Right forelimb (tissue), 1 donor: ENCODE measurements at regions not wholly inside any gene's neighbourhood (a gene's known extent, or its start where the extent isn't known, plus 50 kb on each side); places are given as distances from the start of the nearest gene placed in this dataset.
"Not testable (repeated sequence)": the region's sequence is repeated elsewhere in the genome, so short reads cannot be mapped to it uniquely, and the experiment has no call there.

Source experiments
- DNase-seq: peaks from one replicate; pipeline ENCODE4 v3.0.0-alpha.2; 2018

DNA sequence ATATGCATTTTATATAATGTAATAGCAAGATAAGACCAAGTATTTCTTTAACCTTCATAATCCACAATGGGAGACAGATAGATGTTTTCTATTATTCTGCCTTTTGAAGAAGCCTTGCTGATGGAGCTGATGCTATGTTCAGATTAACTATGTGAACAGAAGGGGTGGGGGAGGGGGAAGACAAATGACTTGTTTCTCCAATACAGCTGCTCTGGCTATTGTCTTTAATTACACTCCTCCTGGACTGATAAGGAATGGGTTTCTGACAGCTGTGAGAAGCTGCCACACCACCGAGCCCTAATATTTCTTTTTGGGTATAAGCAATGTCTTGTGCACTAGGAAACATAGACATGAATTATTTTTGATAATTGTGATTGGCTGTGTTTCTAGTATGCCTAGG lies 62.0 kb downstream of the CAVIN4 start:
- DNase-seq: no peak

DNA sequence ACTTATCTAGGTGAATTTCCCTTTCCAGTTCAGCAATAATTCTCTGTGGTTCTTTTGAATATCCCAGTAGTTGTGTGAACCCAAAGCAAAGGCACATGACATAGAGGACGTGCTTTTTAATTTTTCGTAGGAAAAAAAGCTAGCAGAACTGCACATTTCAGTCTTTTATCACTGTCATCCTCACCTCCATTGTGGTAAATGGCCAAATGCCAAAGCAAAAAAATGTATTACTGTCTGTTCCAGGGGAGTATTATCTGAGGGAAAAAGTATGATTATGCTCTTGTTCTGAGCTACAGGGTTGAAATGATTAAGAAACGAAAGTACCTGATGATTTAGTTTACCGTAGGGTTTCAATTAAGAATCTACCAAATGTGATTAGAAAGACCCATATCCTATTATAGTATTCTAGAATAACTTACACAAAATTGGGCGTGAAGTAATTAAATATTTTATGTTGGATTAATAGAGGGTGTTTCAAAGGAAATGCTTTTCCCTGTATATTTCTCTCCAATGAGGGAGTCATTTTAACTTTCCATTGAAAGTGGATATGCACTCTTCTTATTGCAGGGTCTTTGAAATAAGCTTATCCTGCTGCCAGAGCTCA lies 62.7 kb downstream of the CAVIN4 start:
- DNase-seq: no peak

DNA sequence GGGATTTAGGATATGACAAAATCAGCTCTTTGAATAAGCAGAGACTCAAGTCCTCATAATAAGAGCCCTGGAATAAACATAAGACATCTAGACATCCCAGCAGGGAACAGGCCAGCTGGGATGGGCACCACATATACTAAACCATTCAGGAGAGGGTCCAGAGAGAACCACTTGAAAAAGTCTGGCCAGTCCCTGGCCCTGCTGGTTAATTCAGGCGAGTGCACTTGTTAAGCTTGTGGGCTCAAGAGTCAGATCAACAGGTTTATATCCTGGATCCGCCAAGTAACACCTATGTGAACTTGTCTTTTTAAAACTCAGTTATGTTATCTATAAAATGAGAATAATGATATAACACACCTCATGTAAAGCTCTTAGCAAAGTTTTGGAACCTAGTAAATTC lies 63.3 kb downstream of the CAVIN4 start:
- no peak for DNase-seq

DNA sequence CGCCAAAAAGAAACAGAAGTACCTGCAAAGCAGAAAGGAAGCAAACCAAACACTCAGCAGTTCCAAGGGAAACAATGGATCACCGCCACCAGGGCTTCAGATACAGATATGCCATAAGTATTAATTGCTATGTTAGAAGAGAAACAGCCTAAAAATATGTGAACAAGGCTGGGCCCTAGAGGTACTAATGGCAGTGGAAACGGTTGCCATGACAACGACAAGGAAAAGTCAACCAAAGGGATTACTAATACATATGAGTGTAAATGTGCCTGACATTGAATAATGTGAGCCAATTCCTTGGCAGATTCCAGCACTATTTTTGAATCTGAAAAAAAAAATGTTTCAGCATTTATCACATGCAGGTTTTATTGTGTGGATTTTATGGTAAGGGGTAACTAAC lies 75.0 kb downstream of the CAVIN4 start:
- no peak for DNase-seq

DNA sequence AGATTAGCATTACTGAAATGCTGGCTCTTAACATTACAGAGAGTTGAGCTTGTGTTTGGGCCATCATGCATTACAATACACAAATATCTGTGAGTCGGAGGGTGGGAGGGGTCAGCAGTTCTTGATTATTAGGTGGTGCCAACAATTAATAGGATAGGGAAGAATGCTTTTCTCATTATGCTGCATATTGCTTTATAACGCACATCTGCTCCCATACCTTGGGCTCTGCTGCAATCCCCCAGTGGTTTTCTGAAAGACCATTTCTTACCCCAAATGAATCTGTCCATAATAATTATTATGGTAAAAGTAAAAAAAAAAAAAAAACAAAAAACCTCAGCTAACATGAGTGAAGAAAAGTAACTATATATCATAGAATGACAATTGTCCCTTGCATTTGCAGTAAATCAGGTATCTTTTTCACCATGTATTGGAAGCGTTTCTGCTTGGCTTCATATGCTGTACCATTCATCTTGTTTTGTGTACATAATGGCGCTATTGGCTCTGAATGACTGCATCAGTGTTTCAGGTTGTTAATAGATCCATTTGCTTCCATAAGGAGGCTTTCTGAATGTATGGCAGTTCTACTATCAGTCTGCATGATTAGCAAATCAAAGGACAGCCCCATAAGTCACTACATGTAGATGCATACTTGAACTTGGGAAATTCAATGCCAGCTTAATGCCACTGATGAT lies 75.9 kb downstream of the CAVIN4 start:
- DNase-seq: no peak

DNA sequence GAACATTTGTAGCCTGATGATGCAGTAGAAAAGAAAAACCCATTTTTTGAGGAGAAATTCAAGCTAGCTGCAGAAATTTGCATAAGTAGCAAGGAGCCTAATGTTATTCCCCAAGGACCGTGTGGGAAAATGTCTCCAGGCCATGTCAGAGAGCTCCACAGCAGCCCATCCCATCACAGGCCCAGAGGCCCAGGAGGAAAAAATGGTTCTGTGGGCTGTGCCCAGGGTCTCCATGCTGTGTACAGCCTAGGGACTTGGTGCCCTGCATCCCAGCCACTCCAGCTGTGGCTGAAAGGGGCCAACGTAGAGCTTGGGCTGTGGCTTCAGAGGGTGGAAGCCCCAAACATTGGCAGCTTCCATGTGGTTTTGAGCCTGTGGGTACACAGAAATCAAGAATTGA lies 79.0 kb downstream of the CAVIN4 start:
- not testable (repeated sequence) for DNase-seq

DNA sequence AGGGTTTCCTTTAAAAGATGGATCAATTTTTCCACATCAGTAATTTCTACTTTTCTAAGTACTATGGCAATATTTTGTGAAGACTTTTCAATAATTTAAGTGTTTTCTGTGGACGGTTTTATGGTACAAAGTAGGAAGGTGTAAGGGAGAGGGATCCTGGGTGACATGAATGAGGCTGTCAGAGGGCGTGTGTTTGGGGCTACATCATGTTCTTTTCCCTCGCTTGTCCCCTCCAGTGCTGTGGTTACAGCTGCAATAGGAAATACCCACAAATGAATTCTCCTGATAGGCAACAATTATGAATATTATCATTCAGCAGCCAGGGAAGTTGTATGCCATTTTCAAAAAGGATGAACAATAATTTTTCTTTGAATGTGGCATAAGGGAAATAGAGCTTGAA lies 83.8 kb downstream of the CAVIN4 start:
- no peak for DNase-seq

DNA sequence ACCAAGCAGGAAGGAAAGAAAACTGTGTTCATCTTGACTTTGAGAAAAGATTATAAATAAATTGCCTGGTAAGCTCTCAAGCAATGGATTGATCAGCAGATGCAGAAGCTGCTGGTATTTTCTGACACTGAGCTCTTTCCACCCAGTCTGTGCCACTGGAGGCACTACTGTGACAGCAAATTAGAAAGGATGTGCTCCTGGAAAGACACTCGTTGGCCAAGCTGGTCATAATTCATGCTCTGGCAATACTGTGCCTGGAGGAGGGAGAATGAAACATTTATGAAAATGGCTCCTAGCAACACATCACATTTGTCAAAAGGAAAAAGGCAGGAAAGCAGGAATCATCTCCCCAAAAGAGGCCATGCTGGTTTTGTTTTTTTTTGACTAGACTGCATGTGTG lies 84.2 kb downstream of the CAVIN4 start:
- DNase-seq: no peak

DNA sequence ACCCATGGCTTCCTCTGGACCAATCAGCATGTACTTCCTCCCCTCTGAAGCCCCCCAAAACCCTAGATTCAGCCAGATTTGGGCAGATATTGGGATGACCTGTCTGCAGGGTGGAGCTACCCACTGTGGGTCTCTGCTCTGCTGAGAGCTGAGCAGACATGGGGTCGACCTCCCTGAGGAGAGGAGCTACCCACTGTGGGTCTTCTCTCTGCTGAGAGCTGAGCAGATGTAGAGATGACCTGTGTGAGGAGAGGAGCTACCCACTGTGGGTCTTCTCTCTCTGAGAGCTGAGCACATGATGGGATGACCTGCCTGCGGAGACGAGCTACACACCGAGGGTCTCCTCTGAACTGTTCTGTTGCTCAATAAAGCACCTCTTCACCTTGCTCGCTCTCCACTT lies 89.6 kb downstream of the CAVIN4 start:
- DNase-seq: no peak

DNA sequence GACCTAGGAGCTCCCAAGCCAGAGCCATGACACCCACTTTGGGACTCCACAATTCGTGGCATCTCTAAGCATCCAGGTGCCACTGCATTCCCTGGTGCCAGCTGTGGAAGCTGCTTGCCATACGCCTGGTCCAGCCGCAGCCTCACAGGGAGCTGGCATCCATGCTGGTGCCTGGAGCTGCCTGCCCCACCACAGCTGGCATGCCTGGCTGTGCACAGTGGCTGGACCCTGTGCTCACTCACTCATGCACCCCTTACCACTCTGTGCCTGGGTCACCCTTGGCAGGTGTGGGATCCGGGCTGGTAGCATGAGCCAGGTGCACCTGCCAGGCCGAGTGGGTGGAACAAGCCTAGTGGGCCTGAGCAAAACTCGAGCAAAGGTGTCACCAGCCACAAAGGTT lies 90.1 kb downstream of the CAVIN4 start:
- no peak for DNase-seq

DNA sequence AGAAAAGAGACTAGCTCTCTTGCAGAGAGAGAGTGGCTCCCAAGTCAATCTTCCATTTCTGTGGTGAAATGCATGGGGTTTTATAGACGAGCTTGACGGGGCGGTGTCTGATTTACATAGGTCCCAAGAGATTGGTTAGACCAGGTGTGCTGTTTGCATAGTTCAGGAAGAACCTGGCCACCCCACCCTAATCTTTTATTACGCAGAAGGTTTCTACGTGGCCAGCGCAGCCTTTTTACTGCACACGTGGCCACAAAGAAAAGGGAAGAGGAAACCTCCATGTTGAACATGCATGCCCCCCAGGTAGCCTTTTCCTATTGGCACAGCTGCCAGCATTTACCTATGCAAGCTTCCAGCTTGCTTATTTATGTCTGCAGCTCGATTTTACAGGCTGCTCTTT lies 92.1 kb downstream of the CAVIN4 start:
- DNase-seq: no peak

DNA sequence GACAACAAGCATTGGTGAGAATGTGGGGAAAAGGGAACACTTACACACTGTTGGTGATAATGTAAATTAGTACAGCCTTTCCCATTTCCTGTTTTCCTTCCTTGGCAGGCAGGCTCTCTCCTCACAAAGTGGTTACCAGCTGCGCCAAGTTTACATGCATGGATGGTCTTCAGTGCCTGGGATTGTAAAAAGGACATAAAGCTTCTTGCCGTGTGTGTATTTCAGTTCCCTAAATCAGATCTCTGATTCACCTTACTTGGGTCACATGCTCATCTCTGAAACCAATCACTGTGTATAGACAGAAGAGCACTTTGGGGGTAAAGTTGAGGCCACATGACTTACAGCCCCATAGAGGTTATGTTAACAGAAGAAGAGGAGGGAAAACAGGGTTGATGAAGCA lies 92.8 kb downstream of the CAVIN4 start:
- DNase-seq: no peak

DNA sequence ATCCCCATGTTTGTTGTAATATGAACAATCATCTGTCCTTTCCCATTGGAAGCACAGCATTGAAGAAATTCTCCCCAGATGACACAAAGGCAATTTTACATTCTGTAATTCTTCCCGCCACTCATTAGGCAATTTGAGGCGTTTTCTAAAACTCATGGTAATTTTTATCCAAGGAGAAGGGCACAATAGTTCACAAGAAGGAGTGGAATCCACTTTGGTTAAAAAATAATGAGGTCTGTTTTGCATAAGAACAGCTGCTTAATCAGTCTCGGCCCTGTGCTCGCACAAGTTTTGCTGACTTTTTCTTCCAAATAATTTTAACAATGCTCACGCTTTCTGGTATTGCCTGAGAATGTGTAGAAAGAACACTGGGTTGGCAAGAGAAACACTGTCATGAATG lies 94.0 kb downstream of the CAVIN4 start:
- DNase-seq: no peak

DNA sequence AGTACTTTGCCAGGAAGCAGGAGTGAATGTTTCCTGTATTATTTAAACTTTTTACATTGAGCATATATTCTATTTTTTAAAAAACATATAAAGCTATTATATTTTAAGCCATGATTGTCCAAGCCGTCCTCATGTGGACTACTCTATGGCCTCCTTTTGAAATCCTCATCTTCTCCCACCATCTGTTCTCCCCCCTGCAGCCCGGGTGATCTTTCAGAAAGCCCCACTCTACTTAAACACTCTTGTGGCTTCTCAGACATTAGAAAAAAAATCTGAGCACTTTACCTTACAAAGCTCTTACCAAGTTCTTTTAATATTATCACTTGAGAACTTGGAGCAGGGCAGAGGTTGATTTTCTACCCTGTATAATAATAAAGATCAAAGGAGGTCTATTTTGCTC lies 95.4 kb downstream of the CAVIN4 start:
- DNase-seq: no peak

DNA sequence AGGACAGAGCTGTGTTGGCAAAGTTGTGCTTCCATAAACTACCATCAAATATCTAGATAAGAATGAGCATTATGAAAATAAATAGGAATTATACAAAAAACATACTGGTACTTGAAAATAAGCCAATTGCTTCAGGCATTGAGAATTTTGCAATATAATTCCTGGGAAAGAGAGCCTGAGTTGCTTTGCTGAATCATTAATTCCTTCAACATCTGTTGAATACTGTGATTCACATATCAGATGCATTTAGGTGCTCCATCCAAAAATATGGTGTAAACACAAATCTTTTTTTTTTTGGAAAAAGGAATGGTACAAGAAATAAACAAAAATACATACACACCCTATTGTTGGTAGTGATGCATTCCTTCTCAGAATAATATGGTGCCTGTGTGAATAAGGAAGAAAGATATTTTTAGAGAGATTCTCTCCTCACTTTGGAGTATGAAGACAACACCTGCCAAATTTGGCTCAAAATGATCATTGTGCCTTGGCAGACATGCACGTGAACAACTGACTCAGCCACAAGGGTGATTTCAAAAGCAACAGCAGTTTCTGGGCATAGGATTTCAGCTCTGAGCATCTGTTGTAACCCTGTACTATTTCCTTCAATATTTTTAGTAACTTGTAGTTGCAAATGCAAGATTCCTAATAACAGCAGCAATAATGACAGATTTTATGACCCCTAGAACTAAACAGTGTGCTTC lies 96.7 kb downstream of the CAVIN4 start:
- no peak for DNase-seq

DNA sequence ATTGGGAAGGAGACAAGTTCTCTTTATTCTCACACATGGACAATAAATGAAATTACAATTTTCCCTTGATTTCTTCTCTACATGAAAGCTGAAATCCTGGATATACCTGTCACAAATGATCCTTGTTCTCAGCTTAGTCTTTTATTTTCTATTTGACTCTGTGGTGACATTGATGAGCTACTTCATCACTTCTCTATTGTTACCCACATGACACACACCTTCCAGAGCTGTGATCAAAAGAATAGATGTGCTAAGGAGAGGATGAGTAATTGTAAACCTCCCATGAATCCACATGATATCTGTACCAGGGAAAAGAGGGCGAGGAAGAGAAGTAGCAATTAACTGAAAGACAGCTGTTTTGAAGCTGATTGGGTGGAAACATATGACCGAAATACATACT lies 102.0 kb downstream of the CAVIN4 start:
- DNase-seq: no peak

DNA sequence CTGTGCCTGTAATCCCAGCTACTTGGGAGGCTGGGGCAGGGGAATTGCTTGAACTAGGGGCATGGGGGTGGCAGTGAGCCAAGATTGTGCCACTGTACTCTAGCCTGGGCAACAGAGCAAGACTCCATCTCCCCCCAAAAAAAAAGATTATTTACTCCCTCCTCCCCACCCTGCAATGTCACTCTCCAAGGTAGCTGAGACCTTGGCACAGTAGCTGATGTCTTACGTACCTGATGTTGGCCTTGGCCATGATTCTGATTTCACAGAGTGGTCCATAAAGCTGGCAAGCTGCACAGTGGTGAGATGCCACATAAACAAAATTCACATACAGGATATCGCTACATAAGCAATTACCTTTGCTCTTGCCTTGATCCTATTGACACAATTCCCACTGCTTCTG lies 108.5 kb downstream of the CAVIN4 start:
- DNase-seq: no peak

DNA sequence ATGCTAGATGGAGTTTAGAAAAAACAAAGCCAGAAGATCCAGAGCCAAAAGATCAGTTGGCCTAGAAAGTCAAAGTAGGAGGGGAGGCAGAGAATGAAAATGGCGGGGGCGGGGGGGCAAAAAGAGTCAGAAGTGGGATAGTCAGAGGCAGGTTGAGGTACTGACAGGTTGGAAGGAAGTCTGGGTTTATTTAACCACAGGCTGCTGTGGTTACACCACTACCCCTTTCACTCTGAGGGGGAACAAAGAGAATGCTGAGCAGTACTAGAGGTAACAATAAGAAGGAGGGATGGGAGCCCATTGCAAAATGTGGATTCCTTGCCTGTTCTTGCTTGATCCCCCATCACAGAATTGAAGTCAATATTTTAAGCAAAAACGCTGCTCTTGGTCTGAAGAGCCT lies 111.8 kb downstream of the CAVIN4 start:
- DNase-seq: no peak

DNA sequence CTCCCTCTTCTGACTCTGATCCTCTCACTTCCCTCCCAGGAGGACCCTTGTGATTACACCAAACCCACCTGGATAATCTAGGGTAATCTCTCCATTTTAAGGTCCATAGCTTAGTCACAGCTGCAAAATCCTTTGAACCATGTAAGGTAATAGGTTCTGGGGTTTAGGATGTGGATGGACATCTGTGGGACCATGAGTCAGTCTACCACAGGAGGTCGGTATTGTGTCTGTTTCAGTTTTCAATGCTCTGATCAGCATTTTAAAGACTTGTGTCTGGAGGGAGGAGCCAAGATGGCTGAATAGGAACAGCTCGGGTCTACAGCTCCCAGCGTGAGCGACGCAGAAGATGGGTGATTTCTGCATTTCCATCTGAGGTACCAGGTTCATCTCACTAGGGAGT lies 112.6 kb downstream of the CAVIN4 start:
- DNase-seq: no peak

DNA sequence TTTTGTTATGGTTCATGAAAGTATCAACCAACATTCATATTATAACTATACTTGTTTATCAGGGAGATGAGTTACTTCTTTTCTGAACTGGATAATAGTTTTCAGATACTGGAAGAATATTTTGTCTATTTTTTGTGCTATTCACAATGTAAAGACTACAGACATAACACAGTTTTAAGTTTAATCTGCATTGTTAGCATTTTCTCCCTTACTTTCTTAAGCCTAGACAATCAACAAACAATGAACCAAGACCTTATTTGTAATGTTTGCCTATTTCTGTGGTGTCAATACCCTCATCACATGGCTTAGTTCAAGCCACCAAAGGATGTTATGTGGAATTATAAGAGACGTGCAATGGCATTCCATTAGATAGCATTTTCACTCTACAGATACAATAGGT lies 119.5 kb downstream of the CAVIN4 start:
- no peak for DNase-seq

DNA sequence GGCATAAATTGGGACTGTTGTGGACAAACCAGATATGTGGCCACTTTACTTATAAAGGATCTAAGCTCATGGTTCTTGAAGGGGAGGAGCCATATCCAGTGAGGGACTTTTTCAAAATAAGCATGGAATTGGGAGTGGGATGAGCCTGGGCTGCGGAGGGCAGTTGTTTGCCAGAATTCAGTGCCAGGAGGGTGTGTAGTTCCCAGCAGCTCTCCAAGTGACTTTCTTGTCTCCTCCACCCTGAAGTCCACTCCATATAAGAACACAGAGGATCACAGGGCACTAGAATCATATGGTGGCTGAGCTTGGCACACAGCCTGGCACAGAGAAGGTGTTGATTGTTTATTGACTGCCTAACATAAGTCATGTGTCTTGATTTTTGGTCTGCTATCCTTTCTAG lies 121.1 kb downstream of the CAVIN4 start:
- no peak for DNase-seq

DNA sequence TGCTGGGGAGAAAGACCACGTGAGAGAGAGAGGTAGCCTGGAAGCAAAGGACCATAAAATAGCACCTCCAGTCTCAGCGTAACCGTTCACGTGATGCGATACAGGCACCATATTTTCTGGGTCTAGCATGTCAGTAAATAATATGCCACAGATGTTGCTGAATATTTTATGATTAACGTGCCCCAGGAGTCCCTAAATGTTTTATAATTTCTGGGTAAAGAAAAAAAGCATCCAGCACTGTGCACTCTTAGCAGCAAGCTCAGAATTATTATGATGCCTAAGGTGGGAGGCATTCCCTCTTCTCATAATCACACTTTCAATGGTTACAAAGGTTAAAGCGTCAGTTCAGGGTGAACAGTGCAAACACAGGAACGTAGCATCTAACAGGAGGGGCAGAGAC lies 121.8 kb downstream of the CAVIN4 start:
- no peak for DNase-seq

DNA sequence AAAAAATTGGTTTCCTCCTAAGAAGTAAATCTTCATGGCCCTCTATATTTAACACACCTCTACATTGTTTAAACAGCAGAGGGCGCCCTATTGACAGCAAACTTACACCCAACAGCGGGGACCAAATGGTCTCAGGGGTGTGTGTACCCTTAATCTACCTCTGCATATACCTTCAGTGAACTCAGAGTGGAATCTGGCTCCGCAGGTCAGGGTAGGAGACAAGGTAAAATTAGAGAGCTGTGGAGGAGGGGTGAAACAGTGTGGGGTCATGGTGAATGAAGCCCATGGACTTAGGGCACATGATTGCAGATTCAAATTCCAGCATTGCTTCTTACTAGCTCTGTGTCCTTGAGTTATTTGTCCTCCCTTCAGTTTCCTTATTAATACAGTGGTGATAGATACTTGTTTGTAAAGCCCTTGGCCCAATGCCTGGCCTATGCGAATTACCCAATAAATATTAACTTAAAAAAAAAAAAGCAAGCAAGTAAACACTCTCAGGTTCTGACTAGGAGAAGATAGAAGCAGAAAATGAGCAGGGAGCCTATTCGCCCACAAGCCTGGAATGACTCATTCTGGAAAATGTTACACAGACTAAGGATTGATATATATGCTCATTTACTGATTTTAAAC lies 122.9 kb downstream of the CAVIN4 start:
- DNase-seq: no peak
